GM18519 (cell line): ENCODE measurements at regions not wholly inside any gene's neighbourhood (a gene's known extent, or its start where the extent isn't known, plus 50 kb on each side); places are given as distances from the start of the nearest gene placed in this dataset.
"Not testable (repeated sequence)": the region's sequence is repeated elsewhere in the genome, so short reads cannot be mapped to it uniquely, and the experiment has no call there.

Source experiments
- ATAC-seq: cut with Tn5 transposase; IDR thresholded peaks from one replicate; pipeline ENCODE4 v1.9.1; 2021; ENCODE audit warnings: mild to moderate bottlenecking, moderate library complexity; ENCODE audit not compliant: unreplicated experiment, low FRiP score

- no peak for ATAC-seq
Measured at GRCh38 chr15:92751528-92751927, 96.0 kb upstream of the FAM174B start.

- no peak for ATAC-seq
Measured at GRCh38 chr15:92753591-92753990, 98.0 kb upstream of the FAM174B start.

- ATAC-seq = no peak
Measured at GRCh38 chr15:92763459-92763858, 107.9 kb upstream of the FAM174B start.

DNA sequence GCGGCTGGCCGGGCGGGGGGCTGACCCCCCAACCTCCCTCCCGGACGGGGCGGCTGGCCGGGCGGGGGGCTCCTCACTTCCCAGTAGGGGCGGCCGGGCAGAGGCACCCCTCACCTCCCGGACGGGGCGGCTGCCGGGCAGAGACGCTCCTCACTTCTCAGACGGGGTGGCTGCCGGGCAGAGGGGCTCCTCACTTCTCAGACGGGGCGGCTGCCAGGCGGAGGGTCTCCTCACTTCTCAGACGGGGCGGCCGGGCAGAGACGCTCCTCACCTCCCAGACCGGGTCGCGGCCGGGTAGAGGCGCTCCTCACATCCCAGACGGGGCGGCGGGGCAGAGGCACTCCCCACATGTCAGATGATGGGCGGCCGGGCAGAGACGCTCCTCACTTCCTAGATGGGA, 112.6 kb upstream of the FAM174B start:
- not testable (repeated sequence) for ATAC-seq

GRCh38 chr15:92770641-92771040, 115.1 kb upstream of the FAM174B start:
- ATAC-seq = no peak

GRCh38 chr15:92772061-92772460, 116.5 kb upstream of the FAM174B start:
- ATAC-seq = no peak

GRCh38 chr15:92772626-92773244, 117.2 kb upstream of the FAM174B start:
- no peak for ATAC-seq

DNA sequence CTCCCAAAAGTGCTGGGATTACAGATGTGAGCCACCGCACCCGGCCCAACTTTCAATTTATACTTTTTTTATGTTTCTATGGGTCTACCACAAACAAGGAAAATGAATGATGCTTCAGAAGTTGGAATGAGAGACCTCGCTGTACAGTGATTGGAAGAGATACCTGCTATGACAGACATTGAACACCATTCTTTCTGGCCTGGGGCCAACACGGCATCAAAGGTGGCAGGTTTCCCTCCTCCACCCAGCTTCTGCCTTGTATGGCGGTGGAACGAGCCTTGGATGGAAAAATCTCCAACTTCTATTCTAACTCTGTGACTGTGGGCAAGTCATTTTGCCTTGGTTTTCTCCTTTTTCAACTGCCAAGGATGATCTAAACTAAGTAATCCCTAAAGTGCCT, 117.8 kb upstream of the FAM174B start:
- no peak for ATAC-seq

- ATAC-seq = no peak
Measured at GRCh38 chr15:92779874-92780273, 120.2 kb upstream of the CHD2 start.

DNA sequence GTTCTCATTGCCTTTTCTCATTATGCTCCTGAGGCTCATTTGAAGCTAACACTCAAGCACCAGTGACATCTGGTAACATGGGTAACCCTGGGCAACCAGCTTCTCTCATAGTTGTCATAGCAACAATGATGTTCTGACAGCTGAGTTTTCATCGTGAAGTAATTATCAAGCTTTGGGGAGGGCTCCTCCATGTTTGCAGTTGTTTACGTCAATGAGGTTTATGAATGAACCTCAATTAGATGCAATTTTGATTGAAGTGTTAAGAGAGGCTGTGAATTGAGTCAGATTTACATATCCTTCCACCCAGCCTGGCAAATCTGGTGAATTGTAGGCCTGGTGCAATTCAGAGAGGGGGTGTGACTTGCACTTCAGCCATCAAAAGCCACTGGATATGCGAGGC, 119.3 kb upstream of the CHD2 start:
- ATAC-seq = no peak

- no peak for ATAC-seq
Measured at GRCh38 chr15:92781925-92782453, 118.1 kb upstream of the CHD2 start.

DNA sequence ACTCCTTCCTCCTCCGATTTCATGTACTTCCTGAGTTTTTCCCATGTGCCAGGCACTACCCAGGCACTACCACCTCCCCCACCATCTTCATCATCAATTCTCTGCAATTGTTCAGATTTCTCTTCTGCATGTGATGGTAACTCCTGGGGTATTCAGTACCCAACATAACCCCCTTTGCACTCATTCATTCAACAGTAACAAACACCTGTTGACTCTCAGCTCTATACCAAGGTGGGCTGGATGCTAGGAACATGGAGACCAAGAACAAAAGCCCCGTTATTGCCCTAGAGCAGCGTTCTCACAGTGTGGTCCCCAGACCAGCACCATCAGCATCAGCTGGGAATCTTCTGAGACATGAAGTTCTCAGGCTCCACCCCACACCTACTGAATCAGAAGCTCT, 113.0 kb upstream of the CHD2 start:
- ATAC-seq = no peak

GRCh38 chr15:92788196-92788595, 111.9 kb upstream of the CHD2 start:
- ATAC-seq = no peak

GRCh38 chr15:92788793-92789192, 111.3 kb upstream of the CHD2 start:
- not testable (repeated sequence) for ATAC-seq

DNA sequence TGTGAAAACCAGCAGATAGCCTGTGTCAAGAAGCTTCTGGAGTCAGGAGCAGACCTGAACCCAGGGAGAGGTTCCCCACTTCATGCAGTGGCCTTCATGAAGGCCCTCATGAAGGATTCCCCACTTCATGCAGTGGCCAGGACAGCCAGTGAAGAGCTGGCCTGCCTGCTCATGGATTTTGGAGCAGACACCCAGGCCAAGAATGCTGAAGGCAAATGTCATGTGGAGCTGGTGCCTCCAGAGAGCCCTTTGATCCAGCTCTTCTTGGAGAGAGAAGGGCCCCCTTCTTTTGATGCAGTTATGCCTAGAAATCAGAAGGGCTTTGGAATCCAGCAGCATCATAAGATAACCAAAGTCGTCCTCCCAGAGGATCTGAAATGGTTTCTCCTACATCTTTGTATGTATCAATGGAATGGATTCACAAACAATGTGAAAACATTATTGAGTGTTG, 103.9 kb upstream of the CHD2 start:
- no peak for ATAC-seq

GRCh38 chr15:92797168-92798052, 102.7 kb upstream of the CHD2 start:
- ATAC-seq = peak; percentile 79

DNA sequence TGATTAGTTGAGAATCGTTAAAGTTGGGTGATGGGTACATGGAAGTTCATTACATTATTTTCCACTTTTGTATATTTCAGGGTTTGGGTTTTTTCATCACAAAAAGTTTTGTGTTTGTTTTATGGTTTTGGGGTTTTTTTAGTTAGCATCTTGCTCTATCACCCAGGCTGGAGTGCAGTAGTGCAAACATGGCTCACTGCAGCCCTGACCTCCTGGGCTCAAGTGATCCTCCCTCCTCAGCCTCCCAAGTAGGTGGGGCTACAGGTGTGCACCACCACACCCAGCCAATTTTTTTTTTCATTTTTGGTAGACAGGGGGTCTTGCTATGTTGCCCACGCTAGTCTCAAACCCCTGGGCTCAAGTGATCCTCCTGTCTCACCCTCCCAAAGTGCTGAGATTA, 100.1 kb upstream of the CHD2 start:
- ATAC-seq = no peak

- not testable (repeated sequence) for ATAC-seq
Measured at GRCh38 chr15:92800416-92801055, 99.6 kb upstream of the CHD2 start.

- not testable (repeated sequence) for ATAC-seq
Measured at GRCh38 chr15:92801056-92801773, 98.9 kb upstream of the CHD2 start.

- ATAC-seq = no peak
Measured at GRCh38 chr15:92801774-92802464, 98.2 kb upstream of the CHD2 start.
